IMR-90 (cell line): ENCODE measurements at regions not wholly inside any gene's neighbourhood (a gene's known extent, or its start where the extent isn't known, plus 50 kb on each side); places are given as distances from the start of the nearest gene placed in this dataset.

Experiments used
- ATAC-seq: fragments of 200-7000 bp; cut with Tn5 transposase; 2 replicates; pipeline ENCODE4 v1.9.1; 2020; ENCODE audit warnings: low read depth, mild to moderate bottlenecking, moderate library complexity
- BruUV-seq: library from RNA; stranded (reverse); fragments of 400-500 nt; replicated peaks from 2 replicates; lab custom pipeline; 2021; lab: Mats Ljungman, UMichigan
- CTCF ChIA-PET: fragments of 300-600 bp; formaldehyde crosslinking; extraction: SDS; loops from one replicate; lab custom pipeline; 2021; ENCODE audit warnings: antibody characterized with exemption; lab: Yijun Ruan, JAX
- POLR2A ChIA-PET: fragments of 300-600 bp; sonication (Branson Sonifier 250); formaldehyde crosslinking; loops from one replicate; lab custom pipeline; 2022; ENCODE audit warnings: antibody characterized with exemption; ENCODE audit not compliant: unreplicated experiment; lab: Charles Lee
- DNase-seq: peaks from one replicate; pipeline ENCODE4 v3.0.0; 2013
- H2AFZ ChIP-seq: replicated peaks from 2 replicates; pipeline ENCODE3; 2013; ENCODE audit warnings: low read length, mild to moderate bottlenecking; ENCODE audit not compliant: poor library complexity
- H2AK5ac ChIP-seq: 2 replicates; pipeline ENCODE4 v1.6.1; 2013; ENCODE audit warnings: low read depth, low read length, inconsistent platforms
- H2AK9ac ChIP-seq: replicated peaks from 2 replicates; pipeline ENCODE3; 2013; ENCODE audit warnings: mild to moderate bottlenecking, low read depth, low read length, moderate library complexity; ENCODE audit not compliant: poor library complexity
- H2BK120ac ChIP-seq: 2 replicates; pipeline ENCODE4 v1.6.1; 2013; ENCODE audit warnings: low read depth, low read length, inconsistent platforms
- H2BK15ac ChIP-seq: 3 replicates; pipeline ENCODE4 v1.6.1; 2013; ENCODE audit warnings: low read depth, low read length, inconsistent platforms
- H2BK20ac ChIP-seq: 2 replicates; pipeline ENCODE4 v1.6.1; 2013; ENCODE audit warnings: low read depth, mild to moderate bottlenecking, inconsistent platforms, low read length, moderate library complexity
- H2BK5ac ChIP-seq: 2 replicates; pipeline ENCODE4 v1.6.1; 2013; ENCODE audit warnings: mild to moderate bottlenecking, low read depth, low read length, inconsistent platforms; ENCODE audit not compliant: poor library complexity, severe bottlenecking
- H3K14ac ChIP-seq: replicated peaks from 2 replicates; pipeline ENCODE4 v1.6.1; 2013; ENCODE audit warnings: low read depth, low read length, inconsistent platforms
- H3K18ac ChIP-seq: 2 replicates; pipeline ENCODE4 v1.6.1; 2013; ENCODE audit warnings: low read depth, low read length, control low read depth
- H3K23ac ChIP-seq: 2 replicates; pipeline ENCODE4 v1.6.1; 2013; ENCODE audit warnings: low read depth, low read length, inconsistent platforms
- H3K27ac ChIP-seq: 2 replicates; pipeline ENCODE4 v1.5.1; 2013; ENCODE audit warnings: mild to moderate bottlenecking, control low read depth, low read length; ENCODE audit not compliant: insufficient read depth
- H3K27me3 ChIP-seq: 2 replicates; pipeline ENCODE4 v1.6.1; 2013; ENCODE audit warnings: low read length; ENCODE audit not compliant: control insufficient read depth, insufficient read depth
- H3K36me3 ChIP-seq: 2 replicates; pipeline ENCODE4 v1.6.1; 2013; ENCODE audit warnings: low read length, mixed read lengths; ENCODE audit not compliant: control insufficient read depth, insufficient read depth
- H3K4ac ChIP-seq: 2 replicates; pipeline ENCODE4 v1.6.1; 2013; ENCODE audit warnings: low read depth, low read length, inconsistent platforms
- H3K4me1 ChIP-seq: 2 replicates; pipeline ENCODE4 v1.6.1; 2013; ENCODE audit warnings: low read length, mixed read lengths; ENCODE audit not compliant: control insufficient read depth, insufficient read depth
- H3K4me2 ChIP-seq: 2 replicates; pipeline ENCODE4 v1.6.1; 2013; ENCODE audit warnings: low read depth, mild to moderate bottlenecking, control low read depth, low read length, moderate library complexity
- H3K4me3 ChIP-seq: 2 replicates; pipeline ENCODE4 v1.5.1; 2013; ENCODE audit warnings: low read depth, mild to moderate bottlenecking, control low read depth, low read length, moderate library complexity; ENCODE audit not compliant: insufficient read depth
- H3K56ac ChIP-seq: 2 replicates; pipeline ENCODE4 v1.6.1; 2013; ENCODE audit warnings: low read length, inconsistent platforms; ENCODE audit not compliant: insufficient read depth; ENCODE audit errors: extremely low read depth
- H3K79me1 ChIP-seq, 2 experiments: 2 replicates each; pipeline ENCODE4 v1.6.1; 2013; ENCODE audit warnings: low read length in 2 of 2, inconsistent platforms in 1 of 2, low read depth in 1 of 2
- H3K9ac ChIP-seq: 2 replicates; pipeline ENCODE4 v1.6.1; 2013; ENCODE audit warnings: low read depth, low read length, control low read depth
- H3K9me1 ChIP-seq: 2 replicates; pipeline ENCODE4 v1.6.1; 2013; ENCODE audit warnings: low read length, inconsistent platforms; ENCODE audit not compliant: insufficient read depth
- H3K9me3 ChIP-seq: 2 replicates; pipeline ENCODE4 v1.6.1; 2013; ENCODE audit warnings: low read length; ENCODE audit not compliant: control insufficient read depth, insufficient read depth
- H4K20me1 ChIP-seq: 2 replicates; pipeline ENCODE4 v1.6.1; 2013; ENCODE audit warnings: low read length, inconsistent platforms; ENCODE audit not compliant: insufficient read depth
- H4K5ac ChIP-seq: 2 replicates; pipeline ENCODE4 v1.6.1; 2013; ENCODE audit warnings: mild to moderate bottlenecking, low read depth, low read length, control low read depth
- H4K8ac ChIP-seq, 2 experiments: 2 replicates each; pipeline ENCODE4 v1.6.1; 2013; ENCODE audit warnings: low read depth in 2 of 2, low read length in 2 of 2, control low read depth in 1 of 2, inconsistent platforms in 1 of 2
- H4K91ac ChIP-seq: 2 replicates; pipeline ENCODE4 v1.6.1; 2013; ENCODE audit warnings: low read depth, low read length, inconsistent platforms; ENCODE audit not compliant: insufficient read depth
- BHLHE40 ChIP-seq: fragments of 150-350 bp; IDR thresholded peaks from 2 replicates; pipeline ENCODE4 v1.6.1; 2016; ENCODE audit warnings: mild to moderate bottlenecking, low read depth, low read length
- CEBPB ChIP-seq: IDR thresholded peaks from 2 replicates; pipeline ENCODE4 v1.6.1; 2012; ENCODE audit warnings: low read depth, low read length, improper control_type of control experiment
- FOS ChIP-seq: fragments of 150-350 bp; IDR thresholded peaks from 2 replicates; pipeline ENCODE4 v1.6.1; 2016; ENCODE audit warnings: low read depth, low read length
- MAZ ChIP-seq: IDR thresholded peaks from 2 replicates; pipeline ENCODE4 v1.6.1; 2012; ENCODE audit warnings: low read depth, mild to moderate bottlenecking, low read length, improper control_type of control experiment, moderate library complexity, borderline replicate concordance
- MXI1 ChIP-seq: IDR thresholded peaks from 2 replicates; pipeline ENCODE4 v1.6.1; 2012; ENCODE audit warnings: low read depth, mild to moderate bottlenecking, low read length, moderate library complexity, borderline replicate concordance
- RAD21 ChIP-seq: IDR thresholded peaks from 2 replicates; pipeline ENCODE4 v1.6.1; 2012; ENCODE audit warnings: low read length, improper control_type of control experiment
- RCOR1 ChIP-seq: IDR thresholded peaks from 2 replicates; pipeline ENCODE4 v1.6.1; 2012; ENCODE audit warnings: mild to moderate bottlenecking, low read length, improper control_type of control experiment; ENCODE audit not compliant: insufficient replicate concordance
- RFX5 ChIP-seq: IDR thresholded peaks from 2 replicates; pipeline ENCODE4 v1.8.0; 2012; ENCODE audit warnings: low read depth, mild to moderate bottlenecking, low read length, moderate library complexity
- SMC3 ChIP-seq: fragments of 150-350 bp; IDR thresholded peaks from 2 replicates; pipeline ENCODE4 v1.6.1; 2016; ENCODE audit warnings: low read depth, mild to moderate bottlenecking, antibody characterized with exemption, low read length, moderate library complexity
- WGBS, 2 experiments: methylation state at CpG; one replicate each; pipeline versions ENCODE4 v1.1.5 to v1.1.7; 2013; ENCODE audit warnings: missing lambda C conversion rate in 2 of 2; ENCODE audit not compliant: insufficient read length in 1 of 2; ENCODE audit errors: extremely low coverage in 2 of 2; 5-methylcytosine and 5-hydroxymethylcytosine counted together
- dilution Hi-C: fragments of 300-500 bp; cut with HindIII; formaldehyde crosslinking; loops from one replicate; pipeline ENCODE4 v1.14.3; 2018; ENCODE audit warnings: low sequenced_read_pairs; ENCODE audit not compliant: unreplicated experiment
- in situ Hi-C: fragments of 300-500 bp; cut with MboI; formaldehyde crosslinking; loops from 3 replicates; pipeline ENCODE4 v1.14.3; 2019; ENCODE audit warnings: low sequenced_read_pairs, inconsistent platforms, mixed read lengths
- intact Hi-C: fragments of 100-400 bp; cut with micrococcal nuclease; formaldehyde crosslinking; loops from 2 replicates; pipeline ENCODE4 v1.10.0; 2022
- TF ChIP-seq, protein P1 (sequence below): fragments of 150-350 bp; IDR thresholded peaks from 2 replicates; pipeline ENCODE4 v1.6.1; 2017; ENCODE audit warnings: mild to moderate bottlenecking, antibody characterized with exemption, low read length, low read depth
- TF ChIP-seq, protein P2 (sequence below): conservative IDR thresholded peaks from 2 replicates; pipeline ENCODE4 v1.5.1; 2012; ENCODE audit warnings: mild to moderate bottlenecking, low read depth, low read length, improper control_type of control experiment

DNA sequence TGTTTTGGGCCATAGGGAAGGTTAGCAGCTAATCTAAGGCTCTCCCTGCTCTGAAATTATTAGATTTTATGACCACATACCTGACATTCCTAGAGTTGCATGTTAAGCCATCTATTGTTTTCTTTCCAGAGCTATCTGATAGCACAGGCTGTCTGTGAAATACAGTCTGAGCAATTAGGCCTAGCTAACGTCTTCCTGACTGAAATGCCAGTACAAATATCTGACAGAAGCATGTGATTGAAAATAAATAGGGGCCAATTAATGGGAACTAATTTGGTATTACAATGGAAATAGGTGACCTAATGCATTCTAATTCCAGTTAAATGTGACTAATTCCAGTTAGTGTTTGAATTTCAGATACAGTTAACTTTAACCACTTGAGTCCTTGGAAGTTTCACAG, 115.2 kb downstream of the C12orf75 start:
- CTCF ChIA-PET: no interaction called here
- H4K20me1 ChIP-seq: no peaks in the 10 kb centered on the region
- H3K14ac ChIP-seq: no peak overlapping the region
- TF ChIP-seq MXI1: no peak
- no peak for TF ChIP-seq BHLHE40
- TF ChIP-seq RCOR1: no peak
- TF ChIP-seq RAD21: no peak
- no peak for TF ChIP-seq RFX5
- TF ChIP-seq SMC3: no peak
- no peak for TF ChIP-seq FOS
- no peak for TF ChIP-seq MAZ
- TF ChIP-seq, protein P1, sequence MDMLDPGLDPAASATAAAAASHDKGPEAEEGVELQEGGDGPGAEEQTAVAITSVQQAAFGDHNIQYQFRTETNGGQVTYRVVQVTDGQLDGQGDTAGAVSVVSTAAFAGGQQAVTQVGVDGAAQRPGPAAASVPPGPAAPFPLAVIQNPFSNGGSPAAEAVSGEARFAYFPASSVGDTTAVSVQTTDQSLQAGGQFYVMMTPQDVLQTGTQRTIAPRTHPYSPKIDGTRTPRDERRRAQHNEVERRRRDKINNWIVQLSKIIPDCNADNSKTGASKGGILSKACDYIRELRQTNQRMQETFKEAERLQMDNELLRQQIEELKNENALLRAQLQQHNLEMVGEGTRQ: no peak
- TF ChIP-seq, protein P2, sequence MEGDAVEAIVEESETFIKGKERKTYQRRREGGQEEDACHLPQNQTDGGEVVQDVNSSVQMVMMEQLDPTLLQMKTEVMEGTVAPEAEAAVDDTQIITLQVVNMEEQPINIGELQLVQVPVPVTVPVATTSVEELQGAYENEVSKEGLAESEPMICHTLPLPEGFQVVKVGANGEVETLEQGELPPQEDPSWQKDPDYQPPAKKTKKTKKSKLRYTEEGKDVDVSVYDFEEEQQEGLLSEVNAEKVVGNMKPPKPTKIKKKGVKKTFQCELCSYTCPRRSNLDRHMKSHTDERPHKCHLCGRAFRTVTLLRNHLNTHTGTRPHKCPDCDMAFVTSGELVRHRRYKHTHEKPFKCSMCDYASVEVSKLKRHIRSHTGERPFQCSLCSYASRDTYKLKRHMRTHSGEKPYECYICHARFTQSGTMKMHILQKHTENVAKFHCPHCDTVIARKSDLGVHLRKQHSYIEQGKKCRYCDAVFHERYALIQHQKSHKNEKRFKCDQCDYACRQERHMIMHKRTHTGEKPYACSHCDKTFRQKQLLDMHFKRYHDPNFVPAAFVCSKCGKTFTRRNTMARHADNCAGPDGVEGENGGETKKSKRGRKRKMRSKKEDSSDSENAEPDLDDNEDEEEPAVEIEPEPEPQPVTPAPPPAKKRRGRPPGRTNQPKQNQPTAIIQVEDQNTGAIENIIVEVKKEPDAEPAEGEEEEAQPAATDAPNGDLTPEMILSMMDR: no peak
- no peak for TF ChIP-seq CEBPB
- H3K4me2 ChIP-seq: no peak overlapping the region
- no peak overlapping the region for H2BK20ac ChIP-seq
- H3K27me3 ChIP-seq: no peaks in the 10 kb centered on the region; the same call in 1 of the 2 replicates
- intact Hi-C loops (no loop called here), in situ Hi-C loops (no loop called here), dilution Hi-C loops (no loop called here)
- H4K8ac ChIP-seq: no peak overlapping the region
- no CpG with 5 or more reads among the region's 1 CpG for WGBS, 2 experiments
- H3K79me1 ChIP-seq: no peaks in the 10 kb centered on the region
- peak; percentile 31 for DNase-seq
- H2BK5ac ChIP-seq: no peak overlapping the region
- no peak overlapping the region for H3K4me3 ChIP-seq
- no peak overlapping the region for H2AK9ac ChIP-seq
- no peak overlapping the region for H3K27ac ChIP-seq
- no peak overlapping the region for H4K5ac ChIP-seq
- no peak overlapping the region for H2BK120ac ChIP-seq
- no TSS peak for BruUV-seq
- no peak overlapping the region for H3K4ac ChIP-seq
- H2AFZ ChIP-seq: no peak overlapping the region
- H2AK5ac ChIP-seq: no peak overlapping the region
- no peak overlapping the region for H3K23ac ChIP-seq
- H3K4me1 ChIP-seq: no peaks in the 10 kb centered on the region
- no peak overlapping the region for H2BK15ac ChIP-seq
- H3K56ac ChIP-seq: no peak overlapping the region
- ATAC-seq: no peak
- H3K36me3 ChIP-seq: no peaks in the 10 kb centered on the region
- H3K9me3 ChIP-seq: no peaks in the 10 kb centered on the region
- POLR2A ChIA-PET: no interaction called here
- no peak overlapping the region for H4K91ac ChIP-seq
- no peak overlapping the region for H3K18ac ChIP-seq
- no peak overlapping the region for H3K9ac ChIP-seq
- H3K9me1 ChIP-seq: no peaks in the 10 kb centered on the region
